Endothelial cell of umbilical vein (primary cell): ENCODE measurements at regions not wholly inside any gene's neighbourhood (a gene's known extent, or its start where the extent isn't known, plus 50 kb on each side); places are given as distances from the start of the nearest gene placed in this dataset.

Source experiments
- BruUV-seq: library from RNA; stranded (reverse); fragments of 400-500 nt; replicated peaks from 2 replicates; lab custom pipeline; 2021; lab: Mats Ljungman, UMichigan
- CTCF ChIA-PET: fragments of 300-600, 350-600 bp; sonication (Branson Sonifier 250); formaldehyde crosslinking; loops from one replicate; lab custom pipeline; 2021; ENCODE audit warnings: antibody characterized with exemption, inconsistent platforms; lab: Charles Lee
- POLR2A ChIA-PET: fragments of 300-600, 350-600 bp; sonication (Branson Sonifier 250); formaldehyde crosslinking; loops from one replicate; lab custom pipeline; 2021; ENCODE audit warnings: antibody characterized with exemption, inconsistent platforms; lab: Charles Lee
- DNase-seq: peaks from one replicate; pipeline ENCODE4 v3.0.0-alpha.2; 2011; ENCODE audit warnings: low read depth, low spot score
- FAIRE-seq: peaks from 2 replicates; lab custom pipeline; 2011; peaks lifted over from hg19 to GRCh38; lab: Jason Lieb, UNC
- H2AFZ ChIP-seq: 2 replicates; pipeline ENCODE4 v1.6.0; 2012; ENCODE audit warnings: low read depth, low read length, control low read depth, inconsistent platforms
- H3K27ac ChIP-seq: 2 replicates; pipeline ENCODE4 v1.5.1; 2011; ENCODE audit warnings: low read depth, mild to moderate bottlenecking, control low read depth, low read length, moderate library complexity; ENCODE audit not compliant: insufficient read depth
- H3K27me3 ChIP-seq, 2 experiments: 2 replicates each; pipeline versions ENCODE4 v1.6.0 to v1.6.1; 2011; ENCODE audit warnings: low read length in 2 of 2, mixed read lengths in 1 of 2; ENCODE audit not compliant: control insufficient read depth in 2 of 2, insufficient read depth in 2 of 2
- H3K36me3 ChIP-seq, 2 experiments: 2 replicates in 1 of 2; 3 replicates in 1 of 2; pipeline ENCODE4 v1.5.1; 2011; ENCODE audit warnings: low read length in 2 of 2, mild to moderate bottlenecking in 1 of 2, moderate library complexity in 1 of 2; ENCODE audit not compliant: control insufficient read depth in 2 of 2, insufficient read depth in 2 of 2; ENCODE audit errors: extremely low read depth in 1 of 2
- H3K4me1 ChIP-seq: 3 replicates; pipeline ENCODE4 v1.5.1; 2011; ENCODE audit warnings: mild to moderate bottlenecking, low read length; ENCODE audit not compliant: control insufficient read depth, insufficient read depth; ENCODE audit errors: extremely low read depth
- H3K4me2 ChIP-seq: 2 replicates; pipeline ENCODE4 v1.6.1; 2011; ENCODE audit warnings: low read length, control low read depth, mixed read lengths; ENCODE audit not compliant: insufficient read depth
- H3K4me3 ChIP-seq, 3 experiments: fragments of 200-600 bp in 1 of 3; sonication (generic), shearing (Covaris generic) in 1 of 3; replicated peaks in 1 of 3; 2 replicates each; pipeline ENCODE4 v1.5.1; 2011 to 2016; ENCODE audit warnings: control low read depth in 3 of 3, low read length in 3 of 3, mild to moderate bottlenecking in 2 of 3, inconsistent platforms in 1 of 3, low read depth in 1 of 3, moderate library complexity in 1 of 3; ENCODE audit not compliant: insufficient read depth in 1 of 3
- H3K79me2 ChIP-seq: 2 replicates; pipeline ENCODE4 v1.6.0; 2012; ENCODE audit warnings: low read length, inconsistent platforms; ENCODE audit not compliant: control insufficient read depth, insufficient read depth
- H3K9ac ChIP-seq: replicated peaks from 2 replicates; pipeline ENCODE3; 2011; ENCODE audit warnings: low read length, control low read depth; ENCODE audit not compliant: insufficient read depth; ENCODE audit errors: extremely low read depth
- H3K9me1 ChIP-seq: replicated peaks from 3 replicates; pipeline ENCODE4 v1.6.0; 2011; ENCODE audit warnings: mild to moderate bottlenecking, low read length; ENCODE audit not compliant: control insufficient read depth, insufficient read depth; ENCODE audit errors: extremely low read depth
- H3K9me3 ChIP-seq: replicated peaks from 2 replicates; pipeline ENCODE4 v1.5.1; 2012; ENCODE audit warnings: low read length, inconsistent platforms; ENCODE audit not compliant: control insufficient read depth, insufficient read depth
- H4K20me1 ChIP-seq: replicated peaks from 2 replicates; pipeline ENCODE3; 2011; ENCODE audit warnings: mild to moderate bottlenecking, low read length; ENCODE audit not compliant: control insufficient read depth, insufficient read depth; ENCODE audit errors: extremely low read depth
- EZH2 ChIP-seq: IDR thresholded peaks from 2 replicates; pipeline ENCODE4 v1.6.1; 2012; ENCODE audit warnings: borderline replicate concordance, low read depth, mild to moderate bottlenecking, moderate library complexity, low read length, inconsistent platforms; ENCODE audit not compliant: severe bottlenecking
- FOS ChIP-seq: IDR thresholded peaks from 2 replicates; pipeline ENCODE4 v1.6.1; 2011; ENCODE audit warnings: mild to moderate bottlenecking, low read length, moderate library complexity, borderline replicate concordance; ENCODE audit not compliant: insufficient read depth
- GATA2 ChIP-seq: IDR thresholded peaks from 2 replicates; pipeline ENCODE4 v1.7.0; 2011; ENCODE audit warnings: low read depth, mild to moderate bottlenecking, moderate library complexity, mixed read lengths, low read length; ENCODE audit not compliant: insufficient read length, insufficient read depth
- JUN ChIP-seq: IDR thresholded peaks from 2 replicates; pipeline ENCODE4 v1.6.1; 2011; ENCODE audit warnings: borderline replicate concordance, low read depth; ENCODE audit not compliant: insufficient read length, insufficient read depth
- MYC ChIP-seq: IDR thresholded peaks from one replicate; pipeline ENCODE4 v1.6.1; 2011; ENCODE audit warnings: mild to moderate bottlenecking, low read depth, low read length
- POLR2A ChIP-seq: IDR thresholded peaks from 2 replicates; pipeline ENCODE4 v1.6.1; 2012; ENCODE audit warnings: low read depth, mild to moderate bottlenecking, control low read depth, low read length
- POLR2AphosphoS5 ChIP-seq: IDR thresholded peaks from 2 replicates; pipeline ENCODE4 v1.6.1; 2012; ENCODE audit warnings: low read depth, mild to moderate bottlenecking, control low read depth, low read length, moderate library complexity; ENCODE audit not compliant: insufficient read depth
- dilution Hi-C: fragments of 300-500 bp; cut with MboI; formaldehyde crosslinking; loops from one replicate; pipeline ENCODE4 v1.15.0; 2019; ENCODE audit warnings: low sequenced_read_pairs; ENCODE audit not compliant: extremely low pct_ligation_motif_present
- intact Hi-C: fragments of 100-400 bp; cut with micrococcal nuclease; formaldehyde crosslinking; loops from one replicate; pipeline ENCODE4 v1.10.0; 2022
- TF ChIP-seq, protein P1 (sequence below), 2 donors: IDR thresholded peaks; 1 replicate in 1 of 2; 2 replicates in 1 of 2; pipeline ENCODE4 v1.5.1; 2011; ENCODE audit warnings: low read length in 2 of 2, mild to moderate bottlenecking in 2 of 2, moderate library complexity in 2 of 2, control low read depth in 1 of 2, inconsistent platforms in 1 of 2, low read depth in 1 of 2; ENCODE audit not compliant: insufficient read depth in 1 of 2; ENCODE audit errors: extremely low read depth in 1 of 2
- TF ChIP-seq, protein P2 (sequence below): IDR thresholded peaks from 2 replicates; pipeline ENCODE4 v1.6.1; 2011; ENCODE audit not compliant: insufficient read depth, insufficient read length

DNA sequence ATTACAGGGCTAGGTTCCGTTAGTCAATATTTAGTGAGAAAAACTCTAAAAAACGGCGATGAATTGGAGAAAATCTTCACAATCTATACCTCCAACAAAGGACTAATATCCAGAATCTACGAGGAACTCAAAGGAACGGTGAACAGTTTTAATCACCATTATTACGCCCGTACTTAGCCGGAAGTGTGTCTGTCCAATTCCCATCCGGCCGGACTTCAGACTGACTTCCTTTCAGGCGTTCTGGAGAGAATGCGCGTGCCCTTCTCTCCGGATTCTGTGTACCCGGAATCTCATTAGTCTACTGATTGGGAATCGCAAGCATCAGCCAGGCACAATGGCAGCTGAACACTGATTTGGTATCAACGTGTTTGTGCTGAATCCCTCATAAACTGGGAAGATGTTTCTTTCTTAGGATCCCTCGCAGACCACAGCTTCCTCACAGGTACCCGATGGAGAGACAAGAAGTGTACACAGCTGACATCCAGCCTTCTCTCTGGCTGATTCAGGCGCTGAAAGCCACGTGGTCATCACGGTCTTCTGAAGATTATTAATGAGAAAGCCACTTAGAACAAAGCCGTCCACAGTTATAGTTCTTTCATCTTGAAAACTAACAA is 239.9 kb downstream of the ZNF516 start:
- H3K79me2 ChIP-seq = no peaks in the 10 kb centered on the region
- intact Hi-C loops = no loop called here
- no peak overlapping the region for H2AFZ ChIP-seq
- ChIA-PET POLR2A (no interaction called here), CTCF (no interaction called here)
- H3K27me3 ChIP-seq = no peaks in the 10 kb centered on the region
- DNase-seq = no peak
- dilution Hi-C loops = no loop called here
- H3K36me3 ChIP-seq = no peaks in the 10 kb centered on the region
- no peaks in the 10 kb centered on the region for H3K9me3 ChIP-seq
- H3K9me1 ChIP-seq = no peaks in the 10 kb centered on the region
- no peak overlapping the region for H3K27ac ChIP-seq
- no peak for FAIRE-seq
- no peak overlapping the region for H3K9ac ChIP-seq
- no peak overlapping the region for H3K4me2 ChIP-seq
- no peaks in the 10 kb centered on the region for H3K4me1 ChIP-seq
- no peak for TF ChIP-seq POLR2AphosphoS5
- no peak for TF ChIP-seq EZH2
- TF ChIP-seq, protein P1, sequence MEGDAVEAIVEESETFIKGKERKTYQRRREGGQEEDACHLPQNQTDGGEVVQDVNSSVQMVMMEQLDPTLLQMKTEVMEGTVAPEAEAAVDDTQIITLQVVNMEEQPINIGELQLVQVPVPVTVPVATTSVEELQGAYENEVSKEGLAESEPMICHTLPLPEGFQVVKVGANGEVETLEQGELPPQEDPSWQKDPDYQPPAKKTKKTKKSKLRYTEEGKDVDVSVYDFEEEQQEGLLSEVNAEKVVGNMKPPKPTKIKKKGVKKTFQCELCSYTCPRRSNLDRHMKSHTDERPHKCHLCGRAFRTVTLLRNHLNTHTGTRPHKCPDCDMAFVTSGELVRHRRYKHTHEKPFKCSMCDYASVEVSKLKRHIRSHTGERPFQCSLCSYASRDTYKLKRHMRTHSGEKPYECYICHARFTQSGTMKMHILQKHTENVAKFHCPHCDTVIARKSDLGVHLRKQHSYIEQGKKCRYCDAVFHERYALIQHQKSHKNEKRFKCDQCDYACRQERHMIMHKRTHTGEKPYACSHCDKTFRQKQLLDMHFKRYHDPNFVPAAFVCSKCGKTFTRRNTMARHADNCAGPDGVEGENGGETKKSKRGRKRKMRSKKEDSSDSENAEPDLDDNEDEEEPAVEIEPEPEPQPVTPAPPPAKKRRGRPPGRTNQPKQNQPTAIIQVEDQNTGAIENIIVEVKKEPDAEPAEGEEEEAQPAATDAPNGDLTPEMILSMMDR (IDR thresholded peaks at IDR 0.05; ENCODE audit: extremely low read depth in 1 of 2, insufficient read depth in 1 of 2, low read depth in 1 of 2, low read length in 2 of 2) = no peak
- TF ChIP-seq GATA2 = no peak
- TF ChIP-seq FOS = no peak
- no peak for TF ChIP-seq MYC
- TF ChIP-seq, protein P2, sequence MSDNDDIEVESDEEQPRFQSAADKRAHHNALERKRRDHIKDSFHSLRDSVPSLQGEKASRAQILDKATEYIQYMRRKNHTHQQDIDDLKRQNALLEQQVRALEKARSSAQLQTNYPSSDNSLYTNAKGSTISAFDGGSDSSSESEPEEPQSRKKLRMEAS = no peak
- no peak for TF ChIP-seq JUN
- no peak for TF ChIP-seq POLR2A
- H4K20me1 ChIP-seq = no peaks in the 10 kb centered on the region
- no peak overlapping the region for H3K4me3 ChIP-seq
- no TSS peak for BruUV-seq
